ENCODE measurements at regions not wholly inside any gene's neighbourhood (a gene's known extent, or its start where the extent isn't known, plus 50 kb on each side); places are given as distances from the start of the nearest gene placed in this dataset.
"Not testable (repeated sequence)": the region's sequence is repeated elsewhere in the genome, so short reads cannot be mapped to it uniquely, and the experiment has no call there.

- DNase-seq = no peak
These were observed 612.7 kb upstream of the TBX3 start for GRCh38 chr12:115296613-115297198.

- DNase-seq = no peak
These were observed 611.9 kb upstream of the TBX3 start for GRCh38 chr12:115295886-115296285.

GRCh38 chr12:115294453-115295133 lies 610.6 kb upstream of the TBX3 start:
- no peak for DNase-seq

DNA sequence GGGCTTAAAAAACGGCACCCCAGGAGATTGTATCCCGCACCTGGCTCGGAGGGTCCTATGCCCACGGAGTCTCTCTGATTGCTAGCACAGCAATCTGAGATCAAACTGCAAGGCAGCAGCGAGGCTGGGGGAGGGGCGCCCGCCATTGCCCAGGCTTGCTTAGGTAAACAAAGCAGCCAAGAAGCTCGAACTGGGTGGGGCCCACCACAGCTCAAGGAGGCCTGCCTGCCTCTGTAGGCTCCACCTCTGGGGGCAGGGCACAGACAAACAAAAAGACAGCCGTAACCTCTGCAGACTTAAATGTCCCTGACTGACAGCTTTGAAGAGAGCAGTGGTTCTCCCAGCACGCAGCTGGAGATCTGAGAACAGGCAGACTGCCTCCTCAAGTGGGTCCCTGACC lies 601.5 kb upstream of the TBX3 start:
- DNase-seq = not testable (repeated sequence)

DNA sequence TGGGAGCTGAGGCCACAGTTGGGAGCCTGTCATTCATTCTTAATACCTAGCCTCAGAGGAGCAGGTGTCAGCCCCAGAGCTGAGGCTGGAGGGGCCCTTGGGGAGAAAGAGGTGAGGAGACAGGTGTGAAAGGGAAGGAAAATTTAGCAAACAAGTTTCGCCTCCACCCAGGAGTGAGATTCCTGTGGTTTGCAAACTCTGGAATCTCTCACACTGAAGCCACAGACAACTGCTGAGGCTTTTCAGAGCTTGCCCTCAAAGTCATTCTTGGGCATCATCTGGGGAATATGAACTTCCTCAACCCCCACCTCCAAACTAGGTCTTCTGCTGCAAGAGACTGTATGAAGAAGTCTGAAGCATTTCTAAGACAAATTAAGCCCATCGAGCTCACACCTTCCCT lies 589.5 kb upstream of the TBX3 start:
- DNase-seq = no peak

- no peak for DNase-seq
These were observed 584.5 kb upstream of the TBX3 start for GRCh38 chr12:115268451-115268850.

- DNase-seq = no peak
These were observed 583.9 kb upstream of the TBX3 start for GRCh38 chr12:115267891-115268290.

DNA sequence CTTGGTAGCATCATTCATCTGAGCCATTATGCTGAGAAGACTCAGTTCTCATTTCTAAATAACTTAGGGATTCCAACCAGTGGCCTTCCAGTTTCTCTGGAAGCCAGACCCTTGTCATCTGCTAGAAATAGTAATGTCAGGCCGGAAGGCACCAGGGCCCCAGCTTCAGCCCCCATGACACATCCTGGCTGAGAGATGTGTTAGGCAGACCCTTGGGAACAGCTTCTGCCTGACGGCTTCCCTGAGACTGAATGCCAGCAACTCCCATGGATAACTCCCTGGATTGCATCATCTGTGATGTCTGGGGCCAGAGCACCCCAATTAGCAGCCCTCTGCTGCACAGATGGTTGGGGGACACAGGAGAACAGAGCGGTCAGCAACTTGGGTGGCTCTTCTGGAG lies 583.5 kb upstream of the TBX3 start:
- no peak for DNase-seq

- no peak for DNase-seq
These were observed 580.6 kb upstream of the TBX3 start for GRCh38 chr12:115264605-115265004.

DNA sequence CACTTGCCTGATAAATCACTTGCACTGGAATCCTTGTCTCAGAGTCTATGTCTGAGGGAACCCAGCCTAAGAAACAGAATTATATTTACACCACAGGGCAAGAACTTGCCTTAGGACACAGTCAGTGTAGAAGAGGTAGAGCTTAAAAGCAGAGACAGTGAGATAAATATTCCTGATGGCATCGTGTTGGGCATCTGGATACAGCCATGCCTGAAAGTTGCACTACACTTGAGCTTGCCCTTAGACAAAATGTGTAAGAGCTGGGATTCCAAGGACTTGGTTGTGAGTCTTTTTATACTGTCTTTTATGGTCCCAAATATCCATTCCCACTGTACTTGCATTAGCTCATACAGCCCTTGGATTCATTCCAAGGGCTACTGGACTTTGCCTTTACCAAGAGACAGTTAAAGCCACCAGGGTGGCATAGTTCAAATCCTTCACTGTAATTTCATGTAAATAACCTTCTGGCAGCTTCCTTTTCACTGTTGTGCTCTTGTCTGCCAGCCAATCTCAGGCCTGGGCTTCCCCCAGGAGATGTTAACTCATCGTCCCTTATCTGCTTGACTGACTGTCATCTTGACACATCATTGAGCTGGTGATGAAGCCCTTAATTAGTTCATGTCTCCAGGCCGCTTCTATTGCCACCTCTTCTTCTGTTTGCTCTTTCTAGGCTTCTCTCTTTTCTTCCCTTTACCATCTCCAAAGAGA lies 577.9 kb upstream of the TBX3 start:
- no peak for DNase-seq

GRCh38 chr12:115260762-115261675 lies 577.0 kb upstream of the TBX3 start:
- no peak for DNase-seq

GRCh38 chr12:115259968-115260747 lies 576.2 kb upstream of the TBX3 start:
- DNase-seq = no peak

GRCh38 chr12:115257791-115258190 lies 573.8 kb upstream of the TBX3 start:
- peak; percentile 83 for DNase-seq

GRCh38 chr12:115255962-115256361 lies 572.0 kb upstream of the TBX3 start:
- no peak for DNase-seq

GRCh38 chr12:115255257-115255656 lies 571.3 kb upstream of the TBX3 start:
- no peak for DNase-seq

GRCh38 chr12:115253049-115253448 lies 569.1 kb upstream of the TBX3 start:
- DNase-seq = no peak

DNA sequence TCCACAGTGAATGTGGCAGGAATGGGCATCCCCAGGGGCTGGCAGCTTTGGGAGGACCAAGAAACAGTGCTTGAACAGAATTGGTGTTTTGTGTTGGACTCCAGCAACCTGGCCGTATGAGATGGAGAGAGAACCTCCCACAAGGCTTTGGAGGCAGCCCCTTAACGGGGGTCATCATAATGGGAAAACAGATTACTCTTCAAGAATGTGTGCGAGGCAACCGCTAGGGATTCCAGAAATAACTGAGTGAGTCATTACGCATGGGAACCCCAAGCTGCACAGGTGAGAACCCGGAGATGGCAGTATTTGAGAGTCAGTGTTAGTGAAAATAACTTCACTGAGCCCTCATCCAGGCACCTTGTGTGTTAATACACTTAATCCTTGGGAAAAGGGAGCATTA lies 567.8 kb upstream of the TBX3 start:
- peak; percentile 18 for DNase-seq

- no peak for DNase-seq
These were observed 565.8 kb upstream of the TBX3 start for GRCh38 chr12:115249671-115250278.

- no peak for DNase-seq
These were observed 561.0 kb upstream of the TBX3 start for GRCh38 chr12:115245020-115245419.

DNA sequence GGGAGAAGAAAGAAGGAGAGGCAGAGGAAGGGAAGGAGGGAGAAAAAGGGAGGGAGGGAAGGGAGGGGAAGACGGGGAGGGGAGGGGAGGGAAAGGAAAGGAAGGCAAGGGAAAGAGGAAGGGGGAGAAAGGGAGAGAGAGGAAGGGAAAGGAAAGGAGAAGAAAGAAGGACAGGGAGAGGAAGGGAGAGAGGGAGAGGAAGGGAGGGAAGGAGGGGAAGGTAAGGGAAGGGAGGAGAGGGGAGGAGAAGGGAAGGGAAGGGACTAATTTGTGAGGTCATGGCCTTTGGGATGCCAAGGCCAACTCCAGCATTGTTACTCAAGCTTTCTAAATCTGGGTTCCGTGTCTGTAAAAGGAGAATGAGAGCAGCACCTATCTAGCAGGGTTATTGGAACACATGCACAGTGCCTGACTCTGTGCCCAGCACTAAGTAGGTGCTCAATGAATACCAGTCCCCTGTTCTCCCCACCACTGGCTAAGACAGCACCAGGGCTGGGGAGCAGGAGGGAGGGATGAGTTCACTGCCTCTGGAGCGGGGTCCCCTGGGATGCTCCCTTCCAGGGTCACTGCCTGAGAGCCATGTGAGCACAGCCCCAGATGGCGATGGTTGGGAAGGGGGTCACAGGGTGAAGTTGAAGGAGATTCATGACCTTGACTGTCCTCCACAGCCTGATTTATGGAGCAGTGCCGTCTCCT lies 560.1 kb upstream of the TBX3 start:
- DNase-seq = no peak

GRCh38 chr12:115240251-115240650 lies 556.3 kb upstream of the TBX3 start:
- DNase-seq = no peak

Measured in HCEC 1CT (cell line).